ENCODE measurements at regions not wholly inside any gene's neighbourhood (a gene's known extent, or its start where the extent isn't known, plus 50 kb on each side); places are given as distances from the start of the nearest gene placed in this dataset.
A peak's percentile ranks its signal among the peaks of the same experiment; 100 is the strongest.

DNA sequence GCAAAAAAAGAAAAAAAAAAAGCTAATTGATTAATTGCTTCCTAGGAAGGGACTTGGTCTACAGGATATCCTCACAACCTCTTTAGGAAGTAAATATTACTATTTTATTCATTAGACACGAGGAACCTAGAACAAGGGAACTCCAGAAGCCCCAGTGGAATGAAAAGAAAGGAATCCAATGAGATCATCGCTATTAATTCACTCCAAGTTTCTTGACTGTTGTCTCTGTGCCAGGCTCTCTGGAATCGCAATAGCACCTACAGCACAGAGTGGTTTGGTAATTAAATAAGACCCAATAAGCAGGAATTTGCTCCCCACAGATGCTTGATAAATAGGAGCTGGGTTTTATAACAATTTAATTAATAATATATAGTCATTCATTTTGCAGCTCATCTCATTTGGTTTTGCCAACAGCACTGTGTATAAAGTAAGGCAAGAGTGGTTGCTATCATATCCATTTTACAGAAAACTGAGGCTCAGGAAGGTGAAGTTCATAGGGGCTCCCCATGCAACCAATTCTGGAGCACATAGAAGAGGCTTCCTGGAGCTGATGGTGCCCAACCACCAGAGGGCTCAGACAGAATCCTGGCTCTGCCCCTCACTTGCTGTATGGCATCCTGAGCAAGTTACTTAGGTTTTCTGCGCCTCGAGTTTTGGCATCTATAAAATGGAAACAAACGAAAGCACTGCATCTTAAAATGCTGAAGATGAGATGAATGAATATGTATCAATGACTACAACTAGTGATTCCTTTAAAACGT lies 420.2 kb downstream of the MED13L start:
- Histone ChIP-seq H3K27ac (ENCODE audit: insufficient read depth, low read length, poor library complexity, severe bottlenecking) (no peak overlapping the region), H3K4me1 (ENCODE audit: control insufficient read depth, insufficient read depth, low read length, poor library complexity, severe bottlenecking) (no peaks in the 10 kb centered on the region), H3K4me3 (ENCODE audit: low read depth, low read length) (no peak overlapping the region), H3K36me3 (ENCODE audit: control insufficient read depth, insufficient read depth, low read length) (no peaks in the 10 kb centered on the region), H3K27me3 (ENCODE audit: control insufficient read depth, insufficient read depth, low read length) (no peaks in the 10 kb centered on the region), H3K9me3 (ENCODE audit: control insufficient read depth in 2 of 2, low read length in 2 of 2) (no peaks in the 10 kb centered on the region)
- no peak overlapping the region for H3K27ac Mint-ChIP-seq
- no peak overlapping the region for H3K4me3 Mint-ChIP-seq
- ATAC-seq (ENCODE audit: low read depth in 2 of 2) (no peak), DNase-seq (no peak)
- no peaks in the 10 kb centered on the region for H3K36me3 Mint-ChIP-seq
- no peaks in the 10 kb centered on the region for H3K4me1 Mint-ChIP-seq
- peaks cover 6% of the 10 kb centered on the region for H3K27me3 Mint-ChIP-seq
- peaks cover 0 to 1% (median 0%) of the 10 kb centered on the region in 7 donors for H3K9me3 Mint-ChIP-seq

DNA sequence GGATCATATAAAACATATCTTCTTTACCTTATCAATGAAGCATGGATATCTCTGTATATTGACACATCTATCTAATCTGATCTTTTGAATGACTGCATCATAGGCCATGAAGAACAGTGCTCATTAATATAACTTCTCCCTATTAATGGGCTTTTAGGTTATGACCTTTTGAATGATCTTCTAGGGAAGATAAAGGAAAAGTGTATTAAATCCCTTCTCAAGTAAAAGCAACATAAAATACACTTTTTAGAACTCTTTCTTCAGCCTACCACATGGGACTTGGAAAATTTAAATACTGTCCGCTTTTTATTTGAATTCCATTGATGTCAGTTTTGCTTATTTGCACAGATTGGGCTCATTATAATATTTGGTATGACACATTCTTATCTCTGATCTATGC lies 425.4 kb downstream of the MED13L start:
- Mint-ChIP-seq H3K9me3 (peaks cover 0 to 8% (median 0%) of the 10 kb centered on the region in 7 donors), H3K4me3 (no peak overlapping the region), H3K4me1 (no peaks in the 10 kb centered on the region), H3K27me3 (peaks cover 6% of the 10 kb centered on the region), H3K36me3 (no peaks in the 10 kb centered on the region), H3K27ac (no peak overlapping the region)
- Histone ChIP-seq H3K36me3 (ENCODE audit: control insufficient read depth, insufficient read depth, low read length) (no peaks in the 10 kb centered on the region), H3K27ac (ENCODE audit: insufficient read depth, low read length, poor library complexity, severe bottlenecking) (no peak overlapping the region), H3K4me3 (ENCODE audit: low read depth, low read length) (no peak overlapping the region), H3K9me3 (ENCODE audit: control insufficient read depth in 2 of 2, low read length in 2 of 2) (peaks cover 0 to 2% of the 10 kb centered on the region in 2 experiments), H3K4me1 (ENCODE audit: control insufficient read depth, insufficient read depth, low read length, poor library complexity, severe bottlenecking) (no peaks in the 10 kb centered on the region), H3K27me3 (ENCODE audit: control insufficient read depth, insufficient read depth, low read length) (peaks cover 2% of the 10 kb centered on the region)
- ATAC-seq (ENCODE audit: low read depth in 2 of 2), result no peak
- no peak for DNase-seq

DNA sequence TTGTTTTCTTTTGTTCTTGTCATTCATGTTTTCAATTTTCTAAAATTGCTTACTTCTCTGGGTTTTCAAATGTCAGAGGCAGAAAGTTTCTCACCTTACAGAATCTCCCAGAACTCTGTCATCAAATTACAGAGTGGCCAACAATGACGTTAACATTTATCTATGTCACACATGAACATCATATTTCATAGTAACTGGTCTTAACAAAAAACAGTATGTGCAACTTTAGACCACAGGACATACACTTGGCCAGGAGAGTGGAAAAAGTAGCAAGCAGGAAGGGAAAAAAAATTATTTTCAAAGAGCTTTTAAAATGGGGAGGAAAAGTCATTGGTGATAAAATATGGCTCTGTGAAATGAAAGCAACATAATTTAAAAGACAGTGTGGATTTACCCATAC lies 426.5 kb downstream of the MED13L start:
- H3K36me3 Mint-ChIP-seq, result no peaks in the 10 kb centered on the region
- H3K9me3 Mint-ChIP-seq, result peaks cover 0 to 8% (median 1%) of the 10 kb centered on the region in 7 donors
- ATAC-seq (ENCODE audit: low read depth in 2 of 2), result no peak
- DNase-seq, result no peak
- H3K27me3 Mint-ChIP-seq, result peaks cover 6% of the 10 kb centered on the region
- no peak overlapping the region for H3K4me3 ChIP-seq (ENCODE audit: low read depth, low read length)
- H3K27ac Mint-ChIP-seq, result no peak overlapping the region
- H3K36me3 ChIP-seq (ENCODE audit: control insufficient read depth, insufficient read depth, low read length), result no peaks in the 10 kb centered on the region
- peaks cover 2% of the 10 kb centered on the region for H3K27me3 ChIP-seq (ENCODE audit: control insufficient read depth, insufficient read depth, low read length)
- H3K4me3 Mint-ChIP-seq, result no peak overlapping the region
- peaks cover 0 to 2% of the 10 kb centered on the region in 2 experiments for H3K9me3 ChIP-seq (ENCODE audit: control insufficient read depth in 2 of 2, low read length in 2 of 2)
- H3K27ac ChIP-seq (ENCODE audit: insufficient read depth, low read length, poor library complexity, severe bottlenecking), result no peak overlapping the region
- H3K4me1 ChIP-seq (ENCODE audit: control insufficient read depth, insufficient read depth, low read length, poor library complexity, severe bottlenecking), result no peaks in the 10 kb centered on the region
- H3K4me1 Mint-ChIP-seq, result no peaks in the 10 kb centered on the region

DNA sequence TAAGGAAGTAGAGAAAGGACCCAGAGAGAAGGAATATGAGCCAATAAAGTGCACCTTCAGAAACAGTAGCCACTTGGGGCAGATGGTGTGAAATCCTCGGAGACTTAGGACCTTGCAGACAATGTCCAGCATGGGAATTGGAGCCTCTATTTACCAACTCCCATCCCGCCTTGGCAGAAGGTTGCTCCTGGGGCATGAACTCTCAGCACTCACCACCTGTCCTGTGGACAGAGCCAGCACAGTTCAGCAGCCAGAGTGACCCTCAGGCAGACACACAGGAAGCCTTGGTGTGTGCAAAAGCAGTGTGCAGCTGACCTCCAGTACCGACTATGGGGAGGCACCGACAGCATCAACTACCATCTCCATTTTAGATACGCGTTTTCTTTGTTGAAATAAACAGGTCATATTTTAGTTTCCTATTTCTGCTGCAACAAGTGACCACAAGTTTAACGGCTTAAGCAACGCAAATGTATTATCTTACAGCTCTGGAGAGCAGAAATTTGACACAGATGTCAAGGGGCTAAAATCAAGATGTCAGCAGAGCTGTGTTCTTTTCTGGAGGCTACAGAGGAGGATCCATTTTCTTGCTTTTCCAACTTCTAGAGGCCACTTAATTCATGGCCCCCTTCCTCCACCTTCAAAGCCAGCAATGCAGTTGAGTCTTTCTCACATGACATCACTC lies 428.1 kb downstream of the MED13L start:
- peaks cover 2% of the 10 kb centered on the region for H3K27me3 ChIP-seq (ENCODE audit: control insufficient read depth, insufficient read depth, low read length)
- H3K4me3 ChIP-seq (ENCODE audit: low read depth, low read length), result no peak overlapping the region
- Mint-ChIP-seq H3K4me1 (no peaks in the 10 kb centered on the region), H3K36me3 (no peaks in the 10 kb centered on the region), H3K9me3 (peaks cover 0 to 10% (median 1%) of the 10 kb centered on the region in 7 donors), H3K27ac (peak overlapping the region in 1 of 3 donors; percentile 28), H3K4me3 (no peak overlapping the region), H3K27me3 (peaks cover 6% of the 10 kb centered on the region)
- ATAC-seq (ENCODE audit: low read depth in 2 of 2), result no peak
- peaks cover 0 to 2% of the 10 kb centered on the region in 2 experiments for H3K9me3 ChIP-seq (ENCODE audit: control insufficient read depth in 2 of 2, low read length in 2 of 2)
- H3K4me1 ChIP-seq (ENCODE audit: control insufficient read depth, insufficient read depth, low read length, poor library complexity, severe bottlenecking), result no peaks in the 10 kb centered on the region
- DNase-seq, result no peak
- H3K36me3 ChIP-seq (ENCODE audit: control insufficient read depth, insufficient read depth, low read length), result no peaks in the 10 kb centered on the region
- H3K27ac ChIP-seq (ENCODE audit: insufficient read depth, low read length, poor library complexity, severe bottlenecking), result no peak overlapping the region

DNA sequence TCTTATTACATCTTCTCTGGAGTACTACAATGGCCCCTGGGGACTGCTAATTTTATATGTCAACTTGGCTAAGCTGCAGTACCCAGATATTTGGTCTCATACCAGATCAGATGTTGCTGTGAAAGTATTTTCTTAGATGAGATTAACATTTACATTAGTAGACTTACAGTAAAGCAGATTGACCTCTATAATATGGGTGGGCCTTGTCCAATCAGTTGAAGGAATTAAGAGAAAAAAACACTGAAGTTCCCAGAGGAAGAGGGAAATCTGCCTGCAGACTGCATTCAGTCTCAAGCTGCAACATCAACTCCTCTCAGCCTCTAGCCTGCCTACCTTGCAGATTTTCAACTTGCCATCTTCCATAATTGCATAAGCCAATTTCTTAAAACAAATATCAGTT lies 430.1 kb downstream of the MED13L start:
- Histone ChIP-seq H3K4me1 (ENCODE audit: control insufficient read depth, insufficient read depth, low read length, poor library complexity, severe bottlenecking) (no peaks in the 10 kb centered on the region), H3K27ac (ENCODE audit: insufficient read depth, low read length, poor library complexity, severe bottlenecking) (no peak overlapping the region), H3K27me3 (ENCODE audit: control insufficient read depth, insufficient read depth, low read length) (peaks cover 2% of the 10 kb centered on the region), H3K9me3 (ENCODE audit: control insufficient read depth in 2 of 2, low read length in 2 of 2) (peaks cover 0 to 2% of the 10 kb centered on the region in 2 experiments), H3K4me3 (ENCODE audit: low read depth, low read length) (no peak overlapping the region), H3K36me3 (ENCODE audit: control insufficient read depth, insufficient read depth, low read length) (no peaks in the 10 kb centered on the region)
- Mint-ChIP-seq H3K27ac (no peak overlapping the region), H3K4me1 (no peaks in the 10 kb centered on the region), H3K4me3 (no peak overlapping the region), H3K9me3 (peaks cover 0 to 10% (median 2%) of the 10 kb centered on the region in 7 donors), H3K36me3 (no peaks in the 10 kb centered on the region), H3K27me3 (no peaks in the 10 kb centered on the region)
- ATAC-seq (ENCODE audit: low read depth in 2 of 2) (no peak), DNase-seq (no peak)

DNA sequence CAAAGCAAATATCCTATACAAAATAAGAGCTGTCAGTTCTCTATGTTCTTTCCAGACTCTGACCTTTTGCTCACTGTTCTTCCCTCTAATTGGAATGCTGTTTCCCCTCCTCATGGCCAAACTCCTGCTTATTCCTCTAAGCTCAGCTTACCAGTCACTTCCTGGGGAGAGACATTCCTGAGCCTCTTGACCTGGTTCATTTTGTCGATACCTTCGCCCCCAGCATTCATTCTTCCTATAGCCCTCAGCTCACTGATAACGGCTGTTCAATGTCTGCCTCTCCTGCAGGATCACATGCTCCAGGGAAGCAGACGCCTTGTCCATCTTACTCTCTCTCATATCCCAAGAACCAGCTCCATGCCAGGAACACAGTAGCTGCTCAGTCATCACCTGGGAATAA lies 431.0 kb downstream of the MED13L start:
- H3K9me3 Mint-ChIP-seq, result peaks cover 0 to 10% (median 2%) of the 10 kb centered on the region in 7 donors
- H3K4me3 ChIP-seq (ENCODE audit: low read depth, low read length), result no peak overlapping the region
- H3K27me3 ChIP-seq (ENCODE audit: control insufficient read depth, insufficient read depth, low read length), result peaks cover 2% of the 10 kb centered on the region
- H3K4me3 Mint-ChIP-seq, result no peak overlapping the region
- H3K4me1 Mint-ChIP-seq, result no peaks in the 10 kb centered on the region
- H3K27ac ChIP-seq (ENCODE audit: insufficient read depth, low read length, poor library complexity, severe bottlenecking), result no peak overlapping the region
- H3K9me3 ChIP-seq (ENCODE audit: control insufficient read depth in 2 of 2, low read length in 2 of 2), result peaks cover 0 to 2% of the 10 kb centered on the region in 2 experiments
- no peak for ATAC-seq (ENCODE audit: low read depth in 2 of 2)
- H3K36me3 ChIP-seq (ENCODE audit: control insufficient read depth, insufficient read depth, low read length), result no peaks in the 10 kb centered on the region
- H3K27ac Mint-ChIP-seq, result no peak overlapping the region
- no peak for DNase-seq
- H3K27me3 Mint-ChIP-seq, result no peaks in the 10 kb centered on the region
- no peaks in the 10 kb centered on the region for H3K36me3 Mint-ChIP-seq
- no peaks in the 10 kb centered on the region for H3K4me1 ChIP-seq (ENCODE audit: control insufficient read depth, insufficient read depth, low read length, poor library complexity, severe bottlenecking)

DNA sequence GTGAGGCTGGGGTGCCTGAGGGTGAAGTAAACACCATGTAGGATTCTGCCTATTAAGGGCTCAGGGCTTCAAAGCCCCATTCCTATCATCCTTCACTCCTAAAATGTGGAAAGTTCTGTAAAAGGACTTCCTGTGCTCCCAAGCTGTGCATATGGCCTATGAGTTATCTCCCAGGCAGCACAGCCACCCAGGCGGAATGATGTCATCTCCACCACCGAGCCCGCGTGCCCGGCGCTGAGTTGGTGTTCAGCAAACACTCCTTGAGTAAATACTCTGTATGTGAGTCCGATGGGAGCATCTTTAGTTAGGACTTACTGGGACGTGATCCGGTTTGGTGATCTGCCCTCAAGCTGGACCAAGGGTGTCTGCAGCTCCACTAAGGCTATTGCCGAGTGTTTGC lies 437.3 kb downstream of the MED13L start:
- Histone ChIP-seq H3K4me3 (ENCODE audit: low read depth, low read length) (no peak overlapping the region), H3K4me1 (ENCODE audit: control insufficient read depth, insufficient read depth, low read length, poor library complexity, severe bottlenecking) (no peaks in the 10 kb centered on the region), H3K27me3 (ENCODE audit: control insufficient read depth, insufficient read depth, low read length) (no peaks in the 10 kb centered on the region), H3K27ac (ENCODE audit: insufficient read depth, low read length, poor library complexity, severe bottlenecking) (no peak overlapping the region), H3K36me3 (ENCODE audit: control insufficient read depth, insufficient read depth, low read length) (no peaks in the 10 kb centered on the region), H3K9me3 (ENCODE audit: control insufficient read depth in 2 of 2, low read length in 2 of 2) (no peaks in the 10 kb centered on the region)
- no peak overlapping the region for H3K27ac Mint-ChIP-seq
- no peak overlapping the region for H3K4me3 Mint-ChIP-seq
- no peaks in the 10 kb centered on the region for H3K4me1 Mint-ChIP-seq
- H3K27me3 Mint-ChIP-seq, result no peaks in the 10 kb centered on the region
- ATAC-seq (ENCODE audit: low read depth in 2 of 2) (no peak), DNase-seq (no peak)
- peaks cover 0 to 5% (median 0%) of the 10 kb centered on the region in 7 donors for H3K9me3 Mint-ChIP-seq
- no peaks in the 10 kb centered on the region for H3K36me3 Mint-ChIP-seq

DNA sequence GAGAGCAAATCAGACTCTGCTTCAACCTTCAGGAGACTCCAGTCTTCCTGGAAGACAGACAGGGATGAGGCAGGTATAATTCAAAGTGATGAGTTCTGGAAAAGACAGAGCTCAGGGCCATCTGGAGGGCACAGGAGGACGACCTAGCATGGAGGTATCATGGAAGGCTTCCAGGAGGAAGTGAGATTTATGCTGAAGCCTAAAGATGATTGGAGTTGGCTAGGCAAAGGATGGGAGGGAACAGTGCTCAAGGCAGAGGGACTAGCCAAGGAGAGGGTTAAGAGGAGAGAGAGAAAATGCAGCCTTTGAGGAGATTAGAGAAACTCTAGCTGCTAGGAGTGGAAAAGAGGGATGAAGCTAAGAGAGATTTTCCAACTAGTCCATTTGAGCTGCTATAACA lies 438.5 kb downstream of the MED13L start:
- no peak overlapping the region for H3K4me3 Mint-ChIP-seq
- Histone ChIP-seq H3K4me1 (ENCODE audit: control insufficient read depth, insufficient read depth, low read length, poor library complexity, severe bottlenecking) (no peaks in the 10 kb centered on the region), H3K27ac (ENCODE audit: insufficient read depth, low read length, poor library complexity, severe bottlenecking) (no peak overlapping the region), H3K4me3 (ENCODE audit: low read depth, low read length) (no peak overlapping the region), H3K27me3 (ENCODE audit: control insufficient read depth, insufficient read depth, low read length) (no peaks in the 10 kb centered on the region), H3K9me3 (ENCODE audit: control insufficient read depth in 2 of 2, low read length in 2 of 2) (no peaks in the 10 kb centered on the region), H3K36me3 (ENCODE audit: control insufficient read depth, insufficient read depth, low read length) (no peaks in the 10 kb centered on the region)
- no peaks in the 10 kb centered on the region for H3K27me3 Mint-ChIP-seq
- DNase-seq (no peak), ATAC-seq (ENCODE audit: low read depth in 2 of 2) (no peak)
- no peaks in the 10 kb centered on the region for H3K4me1 Mint-ChIP-seq
- no peak overlapping the region for H3K27ac Mint-ChIP-seq
- peaks cover 0 to 3% (median 0%) of the 10 kb centered on the region in 7 donors for H3K9me3 Mint-ChIP-seq
- H3K36me3 Mint-ChIP-seq, result no peaks in the 10 kb centered on the region
